HepG2 (cell line): ENCODE measurements at regions not wholly inside any gene's neighbourhood (a gene's known extent, or its start where the extent isn't known, plus 50 kb on each side); places are given as distances from the start of the nearest gene placed in this dataset.

Experiments used
- LCORL ChIP-seq, 2 experiments: fragments of 450-650 bp in 1 of 2; sonication (generic) in 1 of 2; formaldehyde crosslinking in 1 of 2; IDR thresholded peaks; 2 replicates each; pipeline versions ENCODE4 v1.5.0 to v1.6.1; 2017 to 2020; ENCODE audit warnings: antibody characterized with exemption in 1 of 2, missing genetic modification reagents in 1 of 2
- MAFK ChIP-seq, 2 experiments: IDR thresholded peaks in 1 of 2; conservative IDR thresholded peaks in 1 of 2; 2 replicates each; pipeline ENCODE4 v1.6.1; 2011; ENCODE audit warnings: improper control_type of control experiment in 2 of 2, low read length in 2 of 2
- TF ChIP-seq, protein P1 (sequence below): sonication (generic); formaldehyde crosslinking; IDR thresholded peaks from 2 replicates; pipeline ENCODE4 v1.4.0; 2020; ENCODE audit warnings: mild to moderate bottlenecking, missing genetic modification reagents, borderline replicate concordance
- TF ChIP-seq, protein P2 (sequence below): sonication (generic); formaldehyde crosslinking; IDR thresholded peaks from 2 replicates; pipeline ENCODE4 v1.5.0; 2020; ENCODE audit warnings: mild to moderate bottlenecking, missing genetic modification reagents, borderline replicate concordance

DNA sequence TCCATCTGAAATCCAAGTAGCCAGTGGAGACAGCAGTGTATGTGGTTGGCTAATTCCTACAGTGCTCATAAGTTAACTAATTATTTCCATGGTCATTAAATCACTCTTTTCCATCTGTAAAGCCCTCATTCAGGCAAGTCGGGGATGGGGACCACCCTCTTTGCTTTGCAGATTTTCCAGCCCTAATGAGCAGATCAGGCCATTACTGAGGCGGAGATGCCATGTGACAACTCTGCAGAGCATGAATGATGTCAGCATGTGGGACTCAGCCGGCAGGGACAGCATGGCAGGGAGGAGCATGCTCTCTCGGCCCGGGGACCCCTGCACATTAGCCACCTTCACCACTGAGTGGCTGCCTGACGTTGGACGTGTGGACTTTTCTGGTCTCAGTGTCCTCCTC is 623.3 kb upstream of the CDH4 start (continued):
- TF ChIP-seq, protein P1, sequence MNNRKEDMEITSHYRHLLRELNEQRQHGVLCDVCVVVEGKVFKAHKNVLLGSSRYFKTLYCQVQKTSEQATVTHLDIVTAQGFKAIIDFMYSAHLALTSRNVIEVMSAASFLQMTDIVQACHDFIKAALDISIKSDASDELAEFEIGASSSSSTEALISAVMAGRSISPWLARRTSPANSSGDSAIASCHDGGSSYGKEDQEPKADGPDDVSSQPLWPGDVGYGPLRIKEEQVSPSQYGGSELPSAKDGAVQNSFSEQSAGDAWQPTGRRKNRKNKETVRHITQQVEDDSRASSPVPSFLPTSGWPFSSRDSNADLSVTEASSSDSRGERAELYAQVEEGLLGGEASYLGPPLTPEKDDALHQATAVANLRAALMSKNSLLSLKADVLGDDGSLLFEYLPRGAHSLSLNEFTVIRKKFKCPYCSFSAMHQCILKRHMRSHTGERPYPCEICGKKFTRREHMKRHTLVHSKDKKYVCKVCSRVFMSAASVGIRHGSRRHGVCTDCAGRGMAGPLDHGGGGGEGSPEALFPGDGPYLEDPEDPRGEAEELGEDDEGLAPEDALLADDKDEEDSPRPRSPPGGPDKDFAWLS, result no peak
- TF ChIP-seq LCORL (IDR thresholded peaks at IDR 0.05) (no peak), LCORL (CRISPR knock-in tag; IDR thresholded peaks at IDR 0.05) (no peak), MAFK (conservative IDR thresholded peaks at IDR 0.05 in 1 of 2, IDR thresholded peaks at IDR 0.05 in 1 of 2; ENCODE audit: low read length in 2 of 2) (no peak)
- TF ChIP-seq, protein P2, sequence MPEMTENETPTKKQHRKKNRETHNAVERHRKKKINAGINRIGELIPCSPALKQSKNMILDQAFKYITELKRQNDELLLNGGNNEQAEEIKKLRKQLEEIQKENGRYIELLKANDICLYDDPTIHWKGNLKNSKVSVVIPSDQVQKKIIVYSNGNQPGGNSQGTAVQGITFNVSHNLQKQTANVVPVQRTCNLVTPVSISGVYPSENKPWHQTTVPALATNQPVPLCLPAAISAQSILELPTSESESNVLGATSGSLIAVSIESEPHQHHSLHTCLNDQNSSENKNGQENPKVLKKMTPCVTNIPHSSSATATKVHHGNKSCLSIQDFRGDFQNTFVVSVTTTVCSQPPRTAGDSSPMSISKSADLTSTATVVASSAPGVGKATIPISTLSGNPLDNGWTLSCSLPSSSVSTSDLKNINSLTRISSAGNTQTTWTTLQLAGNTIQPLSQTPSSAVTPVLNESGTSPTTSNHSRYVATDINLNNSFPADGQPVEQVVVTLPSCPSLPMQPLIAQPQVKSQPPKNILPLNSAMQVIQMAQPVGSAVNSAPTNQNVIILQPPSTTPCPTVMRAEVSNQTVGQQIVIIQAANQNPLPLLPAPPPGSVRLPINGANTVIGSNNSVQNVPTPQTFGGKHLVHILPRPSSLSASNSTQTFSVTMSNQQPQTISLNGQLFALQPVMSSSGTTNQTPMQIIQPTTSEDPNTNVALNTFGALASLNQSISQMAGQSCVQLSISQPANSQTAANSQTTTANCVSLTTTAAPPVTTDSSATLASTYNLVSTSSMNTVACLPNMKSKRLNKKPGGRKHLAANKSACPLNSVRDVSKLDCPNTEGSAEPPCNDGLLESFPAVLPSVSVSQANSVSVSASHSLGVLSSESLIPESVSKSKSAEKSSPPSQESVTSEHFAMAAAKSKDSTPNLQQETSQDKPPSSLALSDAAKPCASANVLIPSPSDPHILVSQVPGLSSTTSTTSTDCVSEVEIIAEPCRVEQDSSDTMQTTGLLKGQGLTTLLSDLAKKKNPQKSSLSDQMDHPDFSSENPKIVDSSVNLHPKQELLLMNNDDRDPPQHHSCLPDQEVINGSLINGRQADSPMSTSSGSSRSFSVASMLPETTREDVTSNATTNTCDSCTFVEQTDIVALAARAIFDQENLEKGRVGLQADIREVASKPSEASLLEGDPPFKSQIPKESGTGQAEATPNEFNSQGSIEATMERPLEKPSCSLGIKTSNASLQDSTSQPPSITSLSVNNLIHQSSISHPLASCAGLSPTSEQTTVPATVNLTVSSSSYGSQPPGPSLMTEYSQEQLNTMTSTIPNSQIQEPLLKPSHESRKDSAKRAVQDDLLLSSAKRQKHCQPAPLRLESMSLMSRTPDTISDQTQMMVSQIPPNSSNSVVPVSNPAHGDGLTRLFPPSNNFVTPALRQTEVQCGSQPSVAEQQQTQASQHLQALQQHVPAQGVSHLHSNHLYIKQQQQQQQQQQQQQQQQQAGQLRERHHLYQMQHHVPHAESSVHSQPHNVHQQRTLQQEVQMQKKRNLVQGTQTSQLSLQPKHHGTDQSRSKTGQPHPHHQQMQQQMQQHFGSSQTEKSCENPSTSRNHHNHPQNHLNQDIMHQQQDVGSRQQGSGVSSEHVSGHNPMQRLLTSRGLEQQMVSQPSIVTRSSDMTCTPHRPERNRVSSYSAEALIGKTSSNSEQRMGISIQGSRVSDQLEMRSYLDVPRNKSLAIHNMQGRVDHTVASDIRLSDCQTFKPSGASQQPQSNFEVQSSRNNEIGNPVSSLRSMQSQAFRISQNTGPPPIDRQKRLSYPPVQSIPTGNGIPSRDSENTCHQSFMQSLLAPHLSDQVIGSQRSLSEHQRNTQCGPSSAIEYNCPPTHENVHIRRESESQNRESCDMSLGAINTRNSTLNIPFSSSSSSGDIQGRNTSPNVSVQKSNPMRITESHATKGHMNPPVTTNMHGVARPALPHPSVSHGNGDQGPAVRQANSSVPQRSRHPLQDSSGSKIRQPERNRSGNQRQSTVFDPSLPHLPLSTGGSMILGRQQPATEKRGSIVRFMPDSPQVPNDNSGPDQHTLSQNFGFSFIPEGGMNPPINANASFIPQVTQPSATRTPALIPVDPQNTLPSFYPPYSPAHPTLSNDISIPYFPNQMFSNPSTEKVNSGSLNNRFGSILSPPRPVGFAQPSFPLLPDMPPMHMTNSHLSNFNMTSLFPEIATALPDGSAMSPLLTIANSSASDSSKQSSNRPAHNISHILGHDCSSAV (CRISPR knock-in tag), result no peak
